H1 (cell line): ENCODE measurements at regions not wholly inside any gene's neighbourhood (a gene's known extent, or its start where the extent isn't known, plus 50 kb on each side); places are given as distances from the start of the nearest gene placed in this dataset.

ENCODE experiments used
- CEBPB ChIP-seq: IDR thresholded peaks from 2 replicates; pipeline ENCODE4 v1.6.1; 2012; ENCODE audit warnings: low read depth, low read length
- CHD2 ChIP-seq: IDR thresholded peaks from 2 replicates; pipeline ENCODE4 v1.6.1; 2012; ENCODE audit warnings: low read length, improper control_type of control experiment
- CHD7 ChIP-seq: fragments of 300-600 bp; sonication (generic); IDR thresholded peaks from 2 replicates; pipeline ENCODE4 v1.7.1; 2012; ENCODE audit warnings: low read length, moderate library complexity, mild to moderate bottlenecking, inconsistent platforms; ENCODE audit not compliant: insufficient replicate concordance
- CTBP2 ChIP-seq: IDR thresholded peaks from 2 replicates; pipeline ENCODE4 v1.7.0; 2011; ENCODE audit warnings: borderline replicate concordance, mild to moderate bottlenecking, moderate library complexity, mixed read lengths, low read length; ENCODE audit not compliant: insufficient read depth, insufficient read length
- SP4 ChIP-seq: IDR thresholded peaks from 2 replicates; pipeline ENCODE4 v1.6.1; 2012; ENCODE audit warnings: low read length, inconsistent platforms
- SRF ChIP-seq: IDR thresholded peaks from 2 replicates; pipeline ENCODE4 v1.6.1; 2011; ENCODE audit warnings: mild to moderate bottlenecking, low read depth, low read length, moderate library complexity

- TF ChIP-seq CHD7, result no peak
- TF ChIP-seq SP4, result no peak
- no peak for TF ChIP-seq CHD2
- TF ChIP-seq CEBPB, result no peak
- TF ChIP-seq SRF, result no peak
- TF ChIP-seq CTBP2, result no peak
Observed at GRCh38 chr16:79943736-79944135, 343.2 kb upstream of the MAF start (continued).
